Stomach smooth muscle (tissue), 2 donors: ENCODE measurements at regions not wholly inside any gene's neighbourhood (a gene's known extent, or its start where the extent isn't known, plus 50 kb on each side); places are given as distances from the start of the nearest gene placed in this dataset.

Experiments used
- H3K27ac ChIP-seq: one replicate; pipeline ENCODE4 v1.7.0; 2013; ENCODE audit warnings: mild to moderate bottlenecking, low read length, inconsistent platforms
- H3K27me3 ChIP-seq, 2 donors: one replicate each; pipeline ENCODE4 v1.7.0; 2013; ENCODE audit warnings: low read length in 2 of 2; ENCODE audit not compliant: insufficient read depth in 2 of 2, control insufficient read depth in 1 of 2
- H3K36me3 ChIP-seq, 2 donors: one replicate each; pipeline ENCODE4 v1.7.0; 2013; ENCODE audit warnings: low read length in 2 of 2; ENCODE audit not compliant: control insufficient read depth in 2 of 2, insufficient read depth in 2 of 2
- H3K4me1 ChIP-seq: one replicate; pipeline ENCODE4 v1.7.0; 2013; ENCODE audit warnings: low read length; ENCODE audit not compliant: control insufficient read depth, insufficient read depth
- H3K4me3 ChIP-seq, 2 donors: one replicate each; pipeline ENCODE4 v1.7.0; 2013; ENCODE audit warnings: low read length in 2 of 2
- H3K9ac ChIP-seq, 2 donors: one replicate each; pipeline ENCODE4 v1.7.0; 2013; ENCODE audit warnings: low read length in 2 of 2, mild to moderate bottlenecking in 1 of 2
- H3K9me3 ChIP-seq, 2 donors: one replicate each; pipeline ENCODE4 v1.7.0; 2013; ENCODE audit warnings: low read length in 2 of 2; ENCODE audit not compliant: control insufficient read depth in 2 of 2
- donor health status: healthy.
- donor health status: Pancreatic carcinoma.

- Histone ChIP-seq H3K36me3 (no peaks in the 10 kb centered on the region), H3K27ac (no peak overlapping the region), H3K9ac (no peak overlapping the region), H3K4me1 (no peaks in the 10 kb centered on the region), H3K9me3 (peaks cover 0 to 2% of the 10 kb centered on the region in 2 donors), H3K4me3 (no peak overlapping the region), H3K27me3 (no peaks in the 10 kb centered on the region)
These were observed 732.3 kb upstream of the GOLIM4 start for GRCh38 chr3:168828014-168828413.

- H3K4me3 ChIP-seq: no peak overlapping the region
- H3K9me3 ChIP-seq: no peaks in the 10 kb centered on the region
- no peak overlapping the region for H3K9ac ChIP-seq
- H3K36me3 ChIP-seq: no peaks in the 10 kb centered on the region
- no peaks in the 10 kb centered on the region for H3K4me1 ChIP-seq
- no peaks in the 10 kb centered on the region for H3K27me3 ChIP-seq
- H3K27ac ChIP-seq: no peak overlapping the region
These were observed 728.4 kb upstream of the GOLIM4 start for GRCh38 chr3:168824107-168824506.

- Histone ChIP-seq H3K27me3 (no peaks in the 10 kb centered on the region), H3K27ac (no peak overlapping the region), H3K36me3 (no peaks in the 10 kb centered on the region), H3K4me3 (no peak overlapping the region), H3K9me3 (no peaks in the 10 kb centered on the region), H3K9ac (no peak overlapping the region), H3K4me1 (no peaks in the 10 kb centered on the region)
These were observed 727.7 kb upstream of the GOLIM4 start for GRCh38 chr3:168823466-168823865.

GRCh38 chr3:168820810-168821415 lies 725.2 kb upstream of the GOLIM4 start:
- H3K9me3 ChIP-seq: no peaks in the 10 kb centered on the region
- no peak overlapping the region for H3K9ac ChIP-seq
- no peaks in the 10 kb centered on the region for H3K4me1 ChIP-seq
- H3K4me3 ChIP-seq: no peak overlapping the region
- H3K27me3 ChIP-seq: no peaks in the 10 kb centered on the region
- H3K36me3 ChIP-seq: no peaks in the 10 kb centered on the region
- H3K27ac ChIP-seq: no peak overlapping the region

GRCh38 chr3:168817177-168817576 lies 721.5 kb upstream of the GOLIM4 start:
- Histone ChIP-seq H3K4me1 (no peaks in the 10 kb centered on the region), H3K27ac (no peak overlapping the region), H3K9ac (no peak overlapping the region), H3K27me3 (no peaks in the 10 kb centered on the region), H3K4me3 (no peak overlapping the region), H3K9me3 (no peaks in the 10 kb centered on the region), H3K36me3 (no peaks in the 10 kb centered on the region)

GRCh38 chr3:168815946-168816345 lies 720.2 kb upstream of the GOLIM4 start:
- Histone ChIP-seq H3K36me3 (no peaks in the 10 kb centered on the region), H3K27ac (no peak overlapping the region), H3K4me3 (no peak overlapping the region), H3K27me3 (no peaks in the 10 kb centered on the region), H3K9ac (no peak overlapping the region), H3K9me3 (no peaks in the 10 kb centered on the region), H3K4me1 (no peaks in the 10 kb centered on the region)

- H3K4me1 ChIP-seq: no peaks in the 10 kb centered on the region
- no peaks in the 10 kb centered on the region for H3K9me3 ChIP-seq
- H3K4me3 ChIP-seq: no peak overlapping the region
- no peaks in the 10 kb centered on the region for H3K27me3 ChIP-seq
- H3K9ac ChIP-seq: no peak overlapping the region
- no peaks in the 10 kb centered on the region for H3K36me3 ChIP-seq
- H3K27ac ChIP-seq: no peak overlapping the region
These were observed 717.6 kb upstream of the GOLIM4 start for GRCh38 chr3:168813225-168813802.

- Histone ChIP-seq H3K4me3 (no peak overlapping the region), H3K4me1 (no peaks in the 10 kb centered on the region), H3K27me3 (no peaks in the 10 kb centered on the region), H3K27ac (no peak overlapping the region), H3K9me3 (no peaks in the 10 kb centered on the region), H3K36me3 (no peaks in the 10 kb centered on the region), H3K9ac (no peak overlapping the region)
These were observed 716.5 kb upstream of the GOLIM4 start for GRCh38 chr3:168812234-168812633.

- H3K27ac ChIP-seq: no peak overlapping the region
These were observed 712.9 kb upstream of the GOLIM4 start for GRCh38 chr3:168808596-168808995.

GRCh38 chr3:168807448-168807847 lies 711.7 kb upstream of the GOLIM4 start:
- no peaks in the 10 kb centered on the region for H3K9me3 ChIP-seq
- no peaks in the 10 kb centered on the region for H3K27me3 ChIP-seq
- peak overlapping the region; percentile 7 for H3K27ac ChIP-seq
- no peak overlapping the region for H3K4me3 ChIP-seq
- H3K4me1 ChIP-seq: no peaks in the 10 kb centered on the region
- H3K9ac ChIP-seq: no peak overlapping the region
- H3K36me3 ChIP-seq: no peaks in the 10 kb centered on the region

More at GRCh38 chr3:168808596-168808995, 712.9 kb upstream of the GOLIM4 start:
- Histone ChIP-seq H3K4me3 (no peak overlapping the region), H3K36me3 (no peaks in the 10 kb centered on the region), H3K27me3 (no peaks in the 10 kb centered on the region), H3K9ac (no peak overlapping the region), H3K9me3 (no peaks in the 10 kb centered on the region), H3K4me1 (no peaks in the 10 kb centered on the region)

GRCh38 chr3:168806871-168807270 lies 711.1 kb upstream of the GOLIM4 start:
- no peak overlapping the region for H3K9ac ChIP-seq
- no peak overlapping the region for H3K4me3 ChIP-seq
- no peaks in the 10 kb centered on the region for H3K4me1 ChIP-seq
- no peak overlapping the region for H3K27ac ChIP-seq
- no peaks in the 10 kb centered on the region for H3K36me3 ChIP-seq
- H3K9me3 ChIP-seq: no peaks in the 10 kb centered on the region
- no peaks in the 10 kb centered on the region for H3K27me3 ChIP-seq
